ENCODE measurements at regions not wholly inside any gene's neighbourhood (a gene's known extent, or its start where the extent isn't known, plus 50 kb on each side); places are given as distances from the start of the nearest gene placed in this dataset.

GRCh38 chr2:239898292-239898925, 126.7 kb downstream of the NDUFA10 start (continued):
- TF ChIP-seq CUX1 (IDR thresholded peaks at IDR 0.05; ENCODE audit: insufficient replicate concordance, low read depth, low read length) (no peak), SUZ12 (IDR thresholded peaks at IDR 0.05; ENCODE audit: unreplicated experiment) (no peak), CBFB (IDR thresholded peaks at IDR 0.05; ENCODE audit: low read depth) (no peak), MYC (IDR thresholded peaks at IDR 0.05; ENCODE audit: insufficient read depth, insufficient read length, insufficient replicate concordance, low read length, severe bottlenecking) (no peak), RCOR1 (conservative IDR thresholded peaks at IDR 0.05; ENCODE audit: low read depth, low read length) (no peak), ZBTB33 (IDR thresholded peaks at IDR 0.05) (no peak), CHD2 (IDR thresholded peaks at IDR 0.05; ENCODE audit: borderline replicate concordance, low read depth, low read length) (no peak), RELB (IDR thresholded peaks at IDR 0.05; ENCODE audit: low read depth) (no peak)

Measured in GM12878 (cell line).